Thoracic aorta (tissue), 2 donors: ENCODE measurements at regions not wholly inside any gene's neighbourhood (a gene's known extent, or its start where the extent isn't known, plus 50 kb on each side); places are given as distances from the start of the nearest gene placed in this dataset.

ENCODE experiments used
- ATAC-seq: fragments of 150-250 bp; one replicate; pipeline ENCODE4 v1.8.0; 2017; ENCODE audit warnings: low read depth; ENCODE audit not compliant: insufficient number of reproducible peaks, low FRiP score
- DNase-seq: peaks from one replicate; pipeline ENCODE4 v3.0.0-alpha.2; 2020; ENCODE audit warnings: low spot score
- H3K27ac ChIP-seq, 2 donors: fragments of 200-600 bp; sonication (generic); 1 replicate in 1 of 2; 2 replicates in 1 of 2; pipeline ENCODE4 v1.5.1; 2016; ENCODE audit warnings: mild to moderate bottlenecking in 2 of 2, moderate library complexity in 2 of 2
- H3K27me3 ChIP-seq: fragments of 200-600 bp; sonication (generic); replicated peaks from 2 replicates; pipeline ENCODE4 v1.6.0; 2016; ENCODE audit warnings: mild to moderate bottlenecking; ENCODE audit not compliant: insufficient read depth
- H3K36me3 ChIP-seq: fragments of 200-600 bp; sonication (generic); one replicate; pipeline ENCODE4 v1.5.1; 2016
- H3K4me1 ChIP-seq, 2 donors: fragments of 200-600 bp; sonication (generic); 1 replicate in 1 of 2; 2 replicates in 1 of 2; pipeline versions ENCODE4 v1.5.1 to v1.6.0; 2016; ENCODE audit warnings: low read depth in 2 of 2, mild to moderate bottlenecking in 1 of 2; ENCODE audit not compliant: control insufficient read depth in 1 of 2
- H3K4me3 ChIP-seq: fragments of 200-600 bp; sonication (generic); 2 replicates; pipeline ENCODE4 v1.5.1; 2016; ENCODE audit warnings: mild to moderate bottlenecking
- H3K9me3 ChIP-seq: fragments of 200-600 bp; sonication (generic); 2 replicates; pipeline ENCODE4 v1.5.1; 2016
- CTCF ChIP-seq: fragments of 200-600 bp; sonication (generic); IDR thresholded peaks from one replicate; pipeline ENCODE4 v1.5.1; 2019; ENCODE audit warnings: antibody characterized with exemption

- DNase-seq: no peak
- no peaks in the 10 kb centered on the region for H3K9me3 ChIP-seq
- H3K4me1 ChIP-seq: no peaks in the 10 kb centered on the region
- no peak for TF ChIP-seq CTCF
- H3K27ac ChIP-seq: no peak overlapping the region
- ATAC-seq: no peak
- no peaks in the 10 kb centered on the region for H3K27me3 ChIP-seq
- H3K4me3 ChIP-seq: no peak overlapping the region
- H3K36me3 ChIP-seq: no peaks in the 10 kb centered on the region
Measured at GRCh38 chr9:14560194-14560593, 133.0 kb downstream of the ZDHHC21 start.

GRCh38 chr9:14554886-14555285, 138.3 kb downstream of the ZDHHC21 start:
- no peaks in the 10 kb centered on the region for H3K36me3 ChIP-seq
- no peak for TF ChIP-seq CTCF
- ATAC-seq: peak; percentile 45

GRCh38 chr9:14547245-14548060, 145.8 kb downstream of the ZDHHC21 start:
- no peak for ATAC-seq
- no peak for TF ChIP-seq CTCF

More at GRCh38 chr9:14554886-14555285, 138.3 kb downstream of the ZDHHC21 start:
- no peak for DNase-seq
- H3K27me3 ChIP-seq: no peaks in the 10 kb centered on the region
- no peak overlapping the region for H3K4me3 ChIP-seq
- H3K9me3 ChIP-seq: no peaks in the 10 kb centered on the region
- no peaks in the 10 kb centered on the region for H3K4me1 ChIP-seq
- H3K27ac ChIP-seq: peak overlapping the region in 1 of 2 donors; percentile 1

GRCh38 chr9:14546693-14547092, 146.5 kb downstream of the ZDHHC21 start:
- no peak for DNase-seq
- H3K4me1 ChIP-seq: no peaks in the 10 kb centered on the region
- no peak overlapping the region for H3K27ac ChIP-seq
- TF ChIP-seq CTCF: no peak
- no peaks in the 10 kb centered on the region for H3K27me3 ChIP-seq
- no peaks in the 10 kb centered on the region for H3K9me3 ChIP-seq
- no peaks in the 10 kb centered on the region for H3K36me3 ChIP-seq
- H3K4me3 ChIP-seq: no peak overlapping the region
- ATAC-seq: no peak

More at GRCh38 chr9:14547245-14548060, 145.8 kb downstream of the ZDHHC21 start:
- DNase-seq: no peak
- Histone ChIP-seq H3K27ac (no peak overlapping the region), H3K4me1 (no peaks in the 10 kb centered on the region), H3K4me3 (no peak overlapping the region), H3K9me3 (no peaks in the 10 kb centered on the region), H3K36me3 (no peaks in the 10 kb centered on the region), H3K27me3 (no peaks in the 10 kb centered on the region)

GRCh38 chr9:14542071-14542470, 151.2 kb downstream of the ZDHHC21 start:
- no peak for TF ChIP-seq CTCF
- ATAC-seq: no peak

More at GRCh38 chr9:14542071-14542470, 151.2 kb downstream of the ZDHHC21 start:
- H3K4me3 ChIP-seq: no peak overlapping the region
- H3K27ac ChIP-seq: no peak overlapping the region
- H3K27me3 ChIP-seq: no peaks in the 10 kb centered on the region
- H3K4me1 ChIP-seq: no peaks in the 10 kb centered on the region
- H3K9me3 ChIP-seq: no peaks in the 10 kb centered on the region
- no peaks in the 10 kb centered on the region for H3K36me3 ChIP-seq
- no peak for DNase-seq
